Spleen (tissue), 11 donors: ENCODE measurements at regions not wholly inside any gene's neighbourhood (a gene's known extent, or its start where the extent isn't known, plus 50 kb on each side); places are given as distances from the start of the nearest gene placed in this dataset.
A peak's percentile ranks its signal among the peaks of the same experiment; 100 is the strongest.

Experiments used
- DNase-seq: peaks from one replicate; pipeline ENCODE4 v3.0.0-alpha.2; 2020
- H3K27ac ChIP-seq, 8 donors: fragments of 200-600 bp; sonication (generic) in 7 of 8; 1 replicate in 4 of 8; 2 replicates in 4 of 8; pipeline versions ENCODE4 v1.5.0 to v1.8.0; 2016 to 2021; ENCODE audit warnings: inconsistent platforms in 4 of 8, mild to moderate bottlenecking in 4 of 8, moderate library complexity in 1 of 8
- H3K27me3 ChIP-seq, 7 donors: fragments of 200-600 bp; sonication (generic) in 6 of 7; replicated peaks in 1 of 7; 1 replicate in 4 of 7; 2 replicates in 3 of 7; pipeline versions ENCODE4 v1.5.0 to v1.8.0; 2016 to 2021; ENCODE audit warnings: inconsistent platforms in 3 of 7, mild to moderate bottlenecking in 1 of 7
- H3K36me3 ChIP-seq, 6 donors: fragments of 200-600 bp; sonication (generic) in 5 of 6; 1 replicate in 4 of 6; 2 replicates in 2 of 6; pipeline versions ENCODE4 v1.5.0 to v1.8.0; 2016 to 2021; ENCODE audit warnings: inconsistent platforms in 2 of 6
- H3K4me1 ChIP-seq, 6 donors: fragments of 200-600 bp; sonication (generic) in 5 of 6; 1 replicate in 3 of 6; 2 replicates in 3 of 6; pipeline versions ENCODE4 v1.5.0 to v1.8.0; 2016 to 2021; ENCODE audit warnings: inconsistent platforms in 3 of 6
- H3K4me3 ChIP-seq, 8 donors: fragments of 200-600 bp; sonication (generic) in 7 of 8; 1 replicate in 4 of 8; 2 replicates in 4 of 8; pipeline versions ENCODE4 v1.5.0 to v1.8.0; 2016 to 2021; ENCODE audit warnings: inconsistent platforms in 4 of 8, mild to moderate bottlenecking in 4 of 8, moderate library complexity in 2 of 8
- H3K9me3 ChIP-seq, 8 donors: fragments of 200-600 bp; sonication (generic) in 7 of 8; 1 replicate in 4 of 8; 2 replicates in 4 of 8; pipeline versions ENCODE4 v1.5.0 to v1.8.0; 2016 to 2021; ENCODE audit warnings: inconsistent platforms in 4 of 8
- CTCF ChIP-seq, 11 experiments: fragments of 200-600 bp in 7 of 11; fragments of 450-650 bp in 4 of 11; sonication (generic) in 4 of 11; IDR thresholded peaks in 8 of 11; conservative IDR thresholded peaks in 3 of 11; 1 replicate in 7 of 11; 2 replicates in 4 of 11; pipeline versions ENCODE4 v1.4.0 to v1.8.0; 2016 to 2021; ENCODE audit warnings: antibody characterized with exemption in 11 of 11, inconsistent platforms in 4 of 11, mild to moderate bottlenecking in 1 of 11
- POLR2A ChIP-seq, 3 donors: fragments of 450-650 bp; IDR thresholded peaks; one replicate each; pipeline ENCODE4 v1.5.1; 2017; ENCODE audit warnings: antibody characterized with exemption in 3 of 3, mild to moderate bottlenecking in 1 of 3
- POLR2AphosphoS5 ChIP-seq, 3 donors: sonication (generic); formaldehyde crosslinking; IDR thresholded peaks; one replicate each; pipeline ENCODE4 v1.5.1; 2017; ENCODE audit warnings: antibody characterized with exemption in 3 of 3
- WGBS, 5 donors: extraction: QIAGEN DNeasy Blood & Tissue Kit in 3 of 5; methylation state at CpG; one replicate each; pipeline versions ENCODE4 v1.1.5 to v1.1.7; 2013 to 2018; 5-methylcytosine and 5-hydroxymethylcytosine counted together
- intact Hi-C: fragments of 100-400 bp; cut with DNase I; formaldehyde crosslinking; loops from one replicate; pipeline ENCODE4 v1.15.0; 2023; ENCODE audit warnings: low total_unique reads
- donor health status: healthy with polysubstance abuse.
- donor health status: DM: no; HTN: no; CAD: no; lungs with moderate emphysema.
- donor health status: DM: no; HTN: no; CAD: no.
- donor health status: Bipolar disorder and iron deficiency.
- donor health status: healthy.
- donor health status: DM: no; HTN: no; CAD: no.
- donor health status: DM: yes; HTN: yes; CAD: no.

- Histone ChIP-seq H3K27me3 (no peaks in the 10 kb centered on the region), H3K4me3 (no peak overlapping the region), H3K36me3 (no peaks in the 10 kb centered on the region), H3K27ac (no peak overlapping the region), H3K4me1 (peaks cover 0 to 9% (median 0%) of the 10 kb centered on the region in 6 donors), H3K9me3 (no peaks in the 10 kb centered on the region)
- intact Hi-C loops = no loop called here
- no peak for DNase-seq
- TF ChIP-seq POLR2AphosphoS5 (IDR thresholded peaks at IDR 0.05) (no peak), POLR2A (IDR thresholded peaks at IDR 0.05) (no peak), CTCF (IDR thresholded peaks at IDR 0.05 in 8 of 11, conservative IDR thresholded peaks at IDR 0.05 in 3 of 11) (no peak)
- 85 to 90% (median 87%) methylated on average over 2 of the region's 2 CpGs for WGBS, 5 donors
Measured at GRCh38 chr3:43810797-43811196, 120.1 kb downstream of the ABHD5 start.

GRCh38 chr3:43814461-43814860, 123.7 kb downstream of the ABHD5 start:
- H3K36me3 ChIP-seq = no peaks in the 10 kb centered on the region
- DNase-seq = no peak
- peaks cover 0 to 9% (median 0%) of the 10 kb centered on the region in 6 donors for H3K4me1 ChIP-seq
- WGBS, 5 donors = 33 to 69% (median 61%) methylated on average over 1 of the region's 1 CpG
- intact Hi-C loops = no loop called here
- no peaks in the 10 kb centered on the region for H3K9me3 ChIP-seq
- TF ChIP-seq POLR2A (IDR thresholded peaks at IDR 0.05) = no peak
- peak in 1 of 3 donors; percentile 71 for TF ChIP-seq POLR2AphosphoS5 (IDR thresholded peaks at IDR 0.05)
- H3K27ac ChIP-seq = peak overlapping the region in 4 of 8 donors; percentile 2 to 33 (median 14)
- no peak overlapping the region for H3K4me3 ChIP-seq
- H3K27me3 ChIP-seq = peaks cover 0 to 5% (median 0%) of the 10 kb centered on the region in 7 donors

- no peaks in the 10 kb centered on the region for H3K9me3 ChIP-seq
- H3K27me3 ChIP-seq = peaks cover 0 to 5% (median 0%) of the 10 kb centered on the region in 7 donors
- TF ChIP-seq CTCF (IDR thresholded peaks at IDR 0.05 in 8 of 11, conservative IDR thresholded peaks at IDR 0.05 in 3 of 11) (no peak), POLR2A (IDR thresholded peaks at IDR 0.05) (no peak), POLR2AphosphoS5 (IDR thresholded peaks at IDR 0.05) (no peak)
- intact Hi-C loops = no loop called here
- no peaks in the 10 kb centered on the region for H3K36me3 ChIP-seq
- H3K4me3 ChIP-seq = no peak overlapping the region
- H3K27ac ChIP-seq = no peak overlapping the region
- WGBS, 5 donors = 73 to 89% (median 85%) methylated on average over 1 of the region's 1 CpG
- no peak for DNase-seq
- H3K4me1 ChIP-seq = peaks cover 0 to 9% (median 0%) of the 10 kb centered on the region in 6 donors
Measured at GRCh38 chr3:43816372-43816771, 125.6 kb downstream of the ABHD5 start.

- TF ChIP-seq POLR2AphosphoS5 (IDR thresholded peaks at IDR 0.05) = no peak
- no peak for TF ChIP-seq POLR2A (IDR thresholded peaks at IDR 0.05)
- no peak for TF ChIP-seq CTCF (IDR thresholded peaks at IDR 0.05 in 8 of 11, conservative IDR thresholded peaks at IDR 0.05 in 3 of 11)
- Histone ChIP-seq H3K9me3 (no peaks in the 10 kb centered on the region), H3K27ac (no peak overlapping the region), H3K4me1 (peaks cover 0 to 9% (median 0%) of the 10 kb centered on the region in 6 donors), H3K27me3 (peaks cover 0 to 5% (median 0%) of the 10 kb centered on the region in 7 donors), H3K4me3 (no peak overlapping the region), H3K36me3 (no peaks in the 10 kb centered on the region)
- WGBS, 5 donors = 85 to 93% (median 88%) methylated on average over 2 of the region's 2 CpGs
- intact Hi-C loops = no loop called here
- no peak for DNase-seq
Measured at GRCh38 chr3:43817064-43817463, 126.3 kb downstream of the ABHD5 start.

- no peaks in the 10 kb centered on the region for H3K36me3 ChIP-seq
- 65 to 88% (median 74%) methylated on average over 2 of the region's 2 CpGs for WGBS, 5 donors
- H3K9me3 ChIP-seq = no peaks in the 10 kb centered on the region
- H3K4me3 ChIP-seq = no peak overlapping the region
- H3K27ac ChIP-seq = no peak overlapping the region
- peaks cover 0 to 9% (median 0%) of the 10 kb centered on the region in 6 donors for H3K4me1 ChIP-seq
- no peak for TF ChIP-seq CTCF (IDR thresholded peaks at IDR 0.05 in 8 of 11, conservative IDR thresholded peaks at IDR 0.05 in 3 of 11)
- TF ChIP-seq POLR2A (IDR thresholded peaks at IDR 0.05) = no peak
- no peak for TF ChIP-seq POLR2AphosphoS5 (IDR thresholded peaks at IDR 0.05)
- peaks cover 0 to 5% (median 0%) of the 10 kb centered on the region in 7 donors for H3K27me3 ChIP-seq
- no peak for DNase-seq
- intact Hi-C loops = no loop called here
Measured at GRCh38 chr3:43817825-43818224, 127.1 kb downstream of the ABHD5 start.
